HEK293 (cell line): ENCODE measurements at regions not wholly inside any gene's neighbourhood (a gene's known extent, or its start where the extent isn't known, plus 50 kb on each side); places are given as distances from the start of the nearest gene placed in this dataset.

Experiments
- CTCF ChIA-PET: fragments of 350-600 bp; formaldehyde crosslinking; extraction: SDS; loops from one replicate; lab custom pipeline; 2021; ENCODE audit warnings: antibody characterized with exemption; lab: Yijun Ruan, JAX
- POLR2A ChIA-PET: fragments of 300-600 bp; formaldehyde crosslinking; extraction: SDS; loops from one replicate; lab custom pipeline; 2020; ENCODE audit warnings: antibody characterized with exemption, inconsistent platforms; lab: Yijun Ruan, JAX
- H3K27ac ChIP-seq: fragments of 200-500 bp; sonication (Bioruptor generic); 2 replicates; pipeline ENCODE4 v1.5.1; 2014; ENCODE audit warnings: low read depth, low read length, control low read depth, inconsistent platforms; ENCODE audit errors: extremely low read depth
- H3K36me3 ChIP-seq, 2 experiments: fragments of 200-500 bp in 1 of 2; sonication (Bioruptor generic) in 1 of 2; 1 replicate in 1 of 2; 2 replicates in 1 of 2; pipeline ENCODE4 v1.5.1; 2014 to 2017; ENCODE audit warnings: inconsistent platforms in 2 of 2, low read length in 2 of 2; ENCODE audit not compliant: control insufficient read depth in 2 of 2, insufficient read depth in 1 of 2
- H3K4me1 ChIP-seq: fragments of 200-500 bp; sonication (Bioruptor generic); 2 replicates; pipeline ENCODE4 v1.5.1; 2014; ENCODE audit warnings: mild to moderate bottlenecking, low read length, inconsistent platforms; ENCODE audit not compliant: control insufficient read depth, insufficient read depth
- H3K4me3 ChIP-seq: 2 replicates; pipeline ENCODE4 v1.5.1; 2011; ENCODE audit warnings: low read depth, mild to moderate bottlenecking, control low read depth, low read length, moderate library complexity
- H3K9me3 ChIP-seq: fragments of 200-500 bp; sonication (Bioruptor generic); 2 replicates; pipeline ENCODE4 v1.5.1; 2014; ENCODE audit warnings: low read depth, low read length, inconsistent platforms; ENCODE audit not compliant: control insufficient read depth, insufficient read depth
- EGR2 ChIP-seq: fragments of 450-650 bp; formaldehyde crosslinking; IDR thresholded peaks from 2 replicates; pipeline ENCODE4 v1.5.1; 2016; ENCODE audit warnings: low read depth, missing biosample characterization, missing genetic modification characterization
- SP3 ChIP-seq: fragments of 450-650 bp; formaldehyde crosslinking; IDR thresholded peaks from 2 replicates; pipeline ENCODE4 v1.5.1; 2016; ENCODE audit warnings: missing biosample characterization, missing genetic modification characterization
- ZBTB1 ChIP-seq: fragments of 450-650 bp; formaldehyde crosslinking; IDR thresholded peaks from 2 replicates; pipeline ENCODE4 v1.5.1; 2016; ENCODE audit warnings: missing biosample characterization, missing genetic modification characterization
- ZBTB17 ChIP-seq: fragments of 450-650 bp; formaldehyde crosslinking; IDR thresholded peaks from 2 replicates; pipeline ENCODE4 v1.5.1; 2016; ENCODE audit warnings: missing biosample characterization, missing genetic modification characterization
- ZNF132 ChIP-seq: fragments of 450-650 bp; formaldehyde crosslinking; IDR thresholded peaks from 2 replicates; pipeline ENCODE4 v1.5.1; 2017; ENCODE audit warnings: missing biosample characterization, missing genetic modification characterization, borderline replicate concordance
- ZNF146 ChIP-seq: fragments of 450-650 bp; formaldehyde crosslinking; IDR thresholded peaks from 2 replicates; pipeline ENCODE4 v1.5.1; 2016; ENCODE audit warnings: missing biosample characterization, missing genetic modification characterization
- ZNF169 ChIP-seq: fragments of 450-650 bp; formaldehyde crosslinking; IDR thresholded peaks from 2 replicates; pipeline ENCODE4 v1.5.1; 2016; ENCODE audit warnings: missing biosample characterization, missing genetic modification characterization
- ZNF211 ChIP-seq: fragments of 450-650 bp; formaldehyde crosslinking; IDR thresholded peaks from 2 replicates; pipeline ENCODE4 v1.5.1; 2016; ENCODE audit warnings: low read depth, missing biosample characterization, missing genetic modification characterization
- ZNF433 ChIP-seq: fragments of 450-650 bp; formaldehyde crosslinking; IDR thresholded peaks from 2 replicates; pipeline ENCODE4 v1.5.1; 2016; ENCODE audit warnings: missing biosample characterization, missing genetic modification characterization, low read depth
- ZNF501 ChIP-seq: fragments of 450-650 bp; formaldehyde crosslinking; IDR thresholded peaks from 2 replicates; pipeline ENCODE4 v1.5.1; 2016; ENCODE audit warnings: missing biosample characterization, missing genetic modification characterization
- ZNF544 ChIP-seq: fragments of 450-650 bp; formaldehyde crosslinking; IDR thresholded peaks from 2 replicates; pipeline ENCODE4 v1.5.0; 2017; ENCODE audit warnings: missing biosample characterization, missing genetic modification characterization
- ZNF548 ChIP-seq: fragments of 450-650 bp; formaldehyde crosslinking; IDR thresholded peaks from 2 replicates; pipeline ENCODE4 v1.5.1; 2016; ENCODE audit warnings: missing biosample characterization, missing genetic modification characterization
- ZNF561 ChIP-seq: fragments of 450-650 bp; IDR thresholded peaks from 2 replicates; pipeline ENCODE4 v1.5.1; 2018; ENCODE audit warnings: missing biosample characterization, missing genetic modification characterization, borderline replicate concordance
- ZNF664 ChIP-seq: fragments of 450-650 bp; formaldehyde crosslinking; IDR thresholded peaks from 2 replicates; pipeline ENCODE4 v1.5.1; 2016; ENCODE audit warnings: missing biosample characterization, missing genetic modification characterization
- ZNF830 ChIP-seq: fragments of 450-650 bp; IDR thresholded peaks from 2 replicates; pipeline ENCODE4 v1.5.0; 2018; ENCODE audit warnings: missing biosample characterization, missing genetic modification characterization, low read depth, mild to moderate bottlenecking, moderate library complexity
- TF ChIP-seq, protein P1 (sequence below): fragments of 450-650 bp; formaldehyde crosslinking; IDR thresholded peaks from 2 replicates; pipeline ENCODE4 v1.5.1; 2016; ENCODE audit warnings: missing biosample characterization, missing genetic modification characterization
- TF ChIP-seq, protein P2 (sequence below): fragments of 450-650 bp; formaldehyde crosslinking; IDR thresholded peaks from 2 replicates; pipeline ENCODE4 v1.5.1; 2016; ENCODE audit warnings: missing biosample characterization, missing genetic modification characterization
- TF ChIP-seq, protein P3 (sequence below): fragments of 450-650 bp; formaldehyde crosslinking; IDR thresholded peaks from 2 replicates; pipeline ENCODE4 v1.5.1; 2016; ENCODE audit warnings: missing biosample characterization, missing genetic modification characterization, low read depth
- TF ChIP-seq, protein P4 (sequence below): fragments of 450-650 bp; formaldehyde crosslinking; IDR thresholded peaks from 2 replicates; pipeline ENCODE4 v1.5.1; 2016; ENCODE audit warnings: missing biosample characterization, missing genetic modification characterization

DNA sequence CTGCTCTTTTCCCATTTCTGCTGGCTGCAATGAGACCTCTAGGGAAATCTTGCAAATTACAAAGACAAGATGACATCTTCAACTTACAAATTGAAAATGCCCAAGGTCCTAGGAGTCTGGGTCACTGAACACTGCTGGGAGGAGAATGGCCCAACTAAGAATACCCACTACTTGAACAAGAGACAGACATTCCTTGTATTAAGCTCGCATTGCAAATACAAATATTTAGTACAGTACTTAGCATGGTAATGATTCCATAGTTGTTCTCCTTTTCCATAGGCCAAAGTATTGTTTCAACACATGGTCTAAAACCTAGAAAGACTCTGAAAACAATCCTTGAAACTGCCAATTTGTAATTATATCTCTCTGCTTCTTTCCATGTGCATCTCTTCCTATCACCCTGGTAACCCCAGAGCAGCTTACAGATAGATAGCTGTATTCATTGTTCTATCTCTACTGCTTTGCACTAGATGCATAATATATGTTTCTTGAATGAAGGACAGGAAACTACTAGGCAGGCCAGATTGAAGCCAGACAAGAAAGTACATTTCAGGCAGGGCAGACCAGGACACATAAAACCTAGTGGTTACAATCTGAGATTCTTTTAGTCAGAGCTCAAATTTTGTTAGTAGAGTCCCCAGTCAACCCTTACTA lies 1545.7 kb upstream of the TENM4 start:
- Histone ChIP-seq H3K9me3 (no peaks in the 10 kb centered on the region), H3K4me1 (no peaks in the 10 kb centered on the region), H3K36me3 (no peaks in the 10 kb centered on the region), H3K27ac (no peak overlapping the region), H3K4me3 (no peak overlapping the region)
- ChIA-PET CTCF (no interaction called here), POLR2A (no interaction called here)
- TF ChIP-seq, protein P1, sequence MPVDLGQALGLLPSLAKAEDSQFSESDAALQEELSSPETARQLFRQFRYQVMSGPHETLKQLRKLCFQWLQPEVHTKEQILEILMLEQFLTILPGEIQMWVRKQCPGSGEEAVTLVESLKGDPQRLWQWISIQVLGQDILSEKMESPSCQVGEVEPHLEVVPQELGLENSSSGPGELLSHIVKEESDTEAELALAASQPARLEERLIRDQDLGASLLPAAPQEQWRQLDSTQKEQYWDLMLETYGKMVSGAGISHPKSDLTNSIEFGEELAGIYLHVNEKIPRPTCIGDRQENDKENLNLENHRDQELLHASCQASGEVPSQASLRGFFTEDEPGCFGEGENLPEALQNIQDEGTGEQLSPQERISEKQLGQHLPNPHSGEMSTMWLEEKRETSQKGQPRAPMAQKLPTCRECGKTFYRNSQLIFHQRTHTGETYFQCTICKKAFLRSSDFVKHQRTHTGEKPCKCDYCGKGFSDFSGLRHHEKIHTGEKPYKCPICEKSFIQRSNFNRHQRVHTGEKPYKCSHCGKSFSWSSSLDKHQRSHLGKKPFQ (tag by site-specific recombination) = no peak
- no peak for TF ChIP-seq ZNF501 (tag by site-specific recombination)
- no peak for TF ChIP-seq ZNF830 (tag by site-specific recombination)
- no peak for TF ChIP-seq ZNF561 (tag by site-specific recombination)

DNA sequence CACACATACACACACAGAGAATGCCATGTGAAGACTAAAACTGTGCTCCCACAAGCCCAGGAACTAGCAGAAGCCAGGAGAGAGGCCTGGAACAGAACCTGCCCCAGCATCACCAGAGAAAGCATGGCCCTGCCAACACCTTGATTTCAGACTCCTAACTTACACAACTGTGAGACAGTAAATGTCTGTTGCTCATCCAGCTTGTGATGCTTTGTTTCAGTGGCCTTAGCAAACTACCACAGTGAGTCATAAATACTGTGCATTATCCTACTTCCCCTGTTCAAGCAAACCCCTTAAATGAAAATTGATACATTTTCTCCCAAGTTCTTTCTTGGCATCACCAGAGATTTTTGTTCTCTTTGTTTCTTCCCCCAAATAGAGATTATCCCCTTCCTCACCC lies 1539.4 kb upstream of the TENM4 start:
- Histone ChIP-seq H3K4me3 (no peak overlapping the region), H3K9me3 (no peaks in the 10 kb centered on the region), H3K36me3 (no peaks in the 10 kb centered on the region), H3K4me1 (no peaks in the 10 kb centered on the region), H3K27ac (no peak overlapping the region)
- CTCF ChIA-PET = interaction anchor here (0.8 kb wide), 1 partner anchor 608 kb away, joined by 3 read pairs; no protein-coding TSS in a partner anchor
- TF ChIP-seq, protein P2, sequence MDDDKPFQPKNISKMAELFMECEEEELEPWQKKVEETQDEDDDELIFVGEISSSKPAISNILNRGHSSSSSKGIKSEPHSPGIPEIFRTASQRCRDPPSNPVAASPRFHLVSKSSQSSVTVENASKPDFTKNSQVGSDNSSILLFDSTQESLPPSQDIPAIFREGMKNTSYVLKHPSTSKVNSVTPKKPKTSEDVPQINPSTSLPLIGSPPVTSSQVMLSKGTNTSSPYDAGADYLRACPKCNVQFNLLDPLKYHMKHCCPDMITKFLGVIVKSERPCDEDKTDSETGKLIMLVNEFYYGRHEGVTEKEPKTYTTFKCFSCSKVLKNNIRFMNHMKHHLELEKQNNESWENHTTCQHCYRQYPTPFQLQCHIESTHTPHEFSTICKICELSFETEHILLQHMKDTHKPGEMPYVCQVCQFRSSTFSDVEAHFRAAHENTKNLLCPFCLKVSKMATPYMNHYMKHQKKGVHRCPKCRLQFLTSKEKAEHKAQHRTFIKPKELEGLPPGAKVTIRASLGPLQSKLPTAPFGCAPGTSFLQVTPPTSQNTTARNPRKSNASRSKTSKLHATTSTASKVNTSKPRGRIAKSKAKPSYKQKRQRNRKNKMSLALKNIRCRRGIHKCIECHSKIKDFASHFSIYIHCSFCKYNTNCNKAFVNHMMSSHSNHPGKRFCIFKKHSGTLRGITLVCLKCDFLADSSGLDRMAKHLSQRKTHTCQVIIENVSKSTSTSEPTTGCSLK = no peak
- TF ChIP-seq ZNF544 (tag by site-specific recombination) = no peak
- TF ChIP-seq ZNF146 (tag by site-specific recombination) = no peak
- no peak for TF ChIP-seq ZBTB17 (tag by site-specific recombination)
- TF ChIP-seq, protein P3, sequence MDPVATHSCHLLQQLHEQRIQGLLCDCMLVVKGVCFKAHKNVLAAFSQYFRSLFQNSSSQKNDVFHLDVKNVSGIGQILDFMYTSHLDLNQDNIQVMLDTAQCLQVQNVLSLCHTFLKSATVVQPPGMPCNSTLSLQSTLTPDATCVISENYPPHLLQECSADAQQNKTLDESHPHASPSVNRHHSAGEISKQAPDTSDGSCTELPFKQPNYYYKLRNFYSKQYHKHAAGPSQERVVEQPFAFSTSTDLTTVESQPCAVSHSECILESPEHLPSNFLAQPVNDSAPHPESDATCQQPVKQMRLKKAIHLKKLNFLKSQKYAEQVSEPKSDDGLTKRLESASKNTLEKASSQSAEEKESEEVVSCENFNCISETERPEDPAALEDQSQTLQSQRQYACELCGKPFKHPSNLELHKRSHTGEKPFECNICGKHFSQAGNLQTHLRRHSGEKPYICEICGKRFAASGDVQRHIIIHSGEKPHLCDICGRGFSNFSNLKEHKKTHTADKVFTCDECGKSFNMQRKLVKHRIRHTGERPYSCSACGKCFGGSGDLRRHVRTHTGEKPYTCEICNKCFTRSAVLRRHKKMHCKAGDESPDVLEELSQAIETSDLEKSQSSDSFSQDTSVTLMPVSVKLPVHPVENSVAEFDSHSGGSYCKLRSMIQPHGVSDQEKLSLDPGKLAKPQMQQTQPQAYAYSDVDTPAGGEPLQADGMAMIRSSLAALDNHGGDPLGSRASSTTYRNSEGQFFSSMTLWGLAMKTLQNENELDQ = no peak
- TF ChIP-seq SP3 (tag by site-specific recombination) = no peak
- no peak for TF ChIP-seq ZNF169
- TF ChIP-seq EGR2 (tag by site-specific recombination) = no peak
- POLR2A ChIA-PET = no interaction called here

DNA sequence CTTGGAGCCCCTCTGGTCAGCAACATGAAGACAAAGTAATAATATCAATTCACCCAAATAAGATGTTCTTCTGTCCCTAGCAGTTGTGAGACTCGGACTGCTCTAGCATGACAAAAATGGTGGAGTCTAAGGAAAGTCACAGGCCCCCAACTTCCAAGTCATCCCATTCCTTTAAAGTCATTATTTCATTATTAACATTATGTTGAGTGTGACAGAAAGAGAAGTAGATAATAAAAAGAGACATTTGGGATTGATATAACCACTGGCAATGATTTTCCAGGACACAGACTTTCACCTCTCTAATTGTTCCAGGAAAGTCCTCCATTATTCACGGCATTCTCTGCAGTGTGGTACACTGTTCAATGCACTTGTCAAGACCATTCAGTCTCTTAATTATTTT lies 1533.0 kb upstream of the TENM4 start:
- Histone ChIP-seq H3K36me3 (no peaks in the 10 kb centered on the region), H3K27ac (no peak overlapping the region), H3K4me1 (no peaks in the 10 kb centered on the region), H3K4me3 (no peak overlapping the region), H3K9me3 (no peaks in the 10 kb centered on the region)
- POLR2A ChIA-PET = no interaction called here
- CTCF ChIA-PET = no interaction called here
- TF ChIP-seq ZNF548 (tag by site-specific recombination) = no peak
- TF ChIP-seq, protein P4, sequence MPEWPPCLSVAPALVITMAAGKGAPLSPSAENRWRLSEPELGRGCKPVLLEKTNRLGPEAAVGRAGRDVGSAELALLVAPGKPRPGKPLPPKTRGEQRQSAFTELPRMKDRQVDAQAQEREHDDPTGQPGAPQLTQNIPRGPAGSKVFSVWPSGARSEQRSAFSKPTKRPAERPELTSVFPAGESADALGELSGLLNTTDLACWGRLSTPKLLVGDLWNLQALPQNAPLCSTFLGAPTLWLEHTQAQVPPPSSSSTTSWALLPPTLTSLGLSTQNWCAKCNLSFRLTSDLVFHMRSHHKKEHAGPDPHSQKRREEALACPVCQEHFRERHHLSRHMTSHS (tag by site-specific recombination) = no peak
- no peak for TF ChIP-seq ZNF211 (tag by site-specific recombination)
- no peak for TF ChIP-seq ZNF664 (tag by site-specific recombination)
- TF ChIP-seq ZNF433 = no peak
- TF ChIP-seq ZBTB1 (tag by site-specific recombination) = no peak
- TF ChIP-seq ZNF132 = no peak
